B cell (primary cell): ENCODE measurements at regions not wholly inside any gene's neighbourhood (a gene's known extent, or its start where the extent isn't known, plus 50 kb on each side); places are given as distances from the start of the nearest gene placed in this dataset.

Experiments used
- ATAC-seq: fragments of 200-7000 bp; cut with Tn5 transposase; one replicate; pipeline ENCODE4 v1.10.0; 2021; ENCODE audit warnings: low read depth, mild to moderate bottlenecking, moderate number of reproducible peaks, moderate library complexity
- CTCF ChIA-PET: fragments of 350-600 bp; sonication (Branson Sonifier 250); formaldehyde crosslinking; loops from one replicate; lab custom pipeline; 2021; ENCODE audit warnings: antibody characterized with exemption, inconsistent platforms; lab: Charles Lee
- POLR2A ChIA-PET: fragments of 350-600 bp; sonication (Branson Sonifier 250); formaldehyde crosslinking; loops from one replicate; lab custom pipeline; 2021; ENCODE audit warnings: antibody characterized with exemption; lab: Charles Lee
- DNase-seq: peaks from one replicate; pipeline ENCODE4 v3.0.0; 2013
- H2AFZ ChIP-seq: 2 replicates; pipeline ENCODE4 v1.6.1; 2012; ENCODE audit warnings: mild to moderate bottlenecking, low read depth, low read length; ENCODE audit not compliant: insufficient read depth, poor library complexity, severe bottlenecking
- H3K27ac ChIP-seq, 2 donors: 1 replicate in 1 of 2; 2 replicates in 1 of 2; pipeline ENCODE4 v1.5.1; 2012 to 2013; ENCODE audit warnings: low read length in 2 of 2, mild to moderate bottlenecking in 2 of 2, moderate library complexity in 1 of 2
- H3K27me3 ChIP-seq, 4 experiments: fragments of 200-600 bp in 1 of 4; sonication (generic) in 1 of 4; replicated peaks in 1 of 4; 1 replicate in 2 of 4; 2 replicates in 2 of 4; pipeline versions ENCODE4 v1.6.1 to v1.7.0; 2013 to 2016; ENCODE audit warnings: low read length in 3 of 4, mild to moderate bottlenecking in 2 of 4, mixed read lengths in 1 of 4, moderate library complexity in 1 of 4; ENCODE audit not compliant: insufficient read depth in 4 of 4, control insufficient read depth in 3 of 4; ENCODE audit errors: control extremely low read depth in 1 of 4
- H3K36me3 ChIP-seq, 2 experiments: replicated peaks in 1 of 2; 1 replicate in 1 of 2; 2 replicates in 1 of 2; pipeline versions ENCODE4 v1.6.1 to v1.7.1; 2013; ENCODE audit warnings: low read length in 1 of 2; ENCODE audit not compliant: insufficient read depth in 2 of 2, control insufficient read depth in 1 of 2; ENCODE audit errors: control extremely low read depth in 1 of 2, extremely low read depth in 1 of 2
- H3K4me1 ChIP-seq, 2 donors: fragments of 200-600 bp in 1 of 2; sonication (generic) in 1 of 2; 1 replicate in 1 of 2; 2 replicates in 1 of 2; pipeline versions ENCODE4 v1.5.1 to v1.6.1; 2013 to 2017; ENCODE audit warnings: low read length in 2 of 2; ENCODE audit not compliant: control insufficient read depth in 2 of 2, insufficient read depth in 2 of 2
- H3K4me2 ChIP-seq: replicated peaks from 2 replicates; pipeline ENCODE3; 2012; ENCODE audit warnings: mild to moderate bottlenecking, low read depth, low read length; ENCODE audit not compliant: poor library complexity, severe bottlenecking
- H3K4me3 ChIP-seq, 5 experiments: fragments of 200-600 bp in 1 of 5; sonication (generic) in 1 of 5; 1 replicate in 3 of 5; 2 replicates in 2 of 5; pipeline versions ENCODE4 v1.5.1 to v1.7.0; 2011 to 2016; ENCODE audit warnings: low read length in 4 of 5, mild to moderate bottlenecking in 4 of 5, low read depth in 2 of 5, control low read depth in 1 of 5, moderate library complexity in 1 of 5; ENCODE audit not compliant: insufficient read depth in 1 of 5; ENCODE audit errors: control extremely low read depth in 1 of 5, extremely low read depth in 1 of 5
- H3K79me2 ChIP-seq: fragments of 200-600 bp; sonication (generic); one replicate; pipeline ENCODE4 v1.6.0; 2016; ENCODE audit warnings: low read length; ENCODE audit not compliant: control insufficient read depth, insufficient read depth
- H3K9ac ChIP-seq: fragments of 200-600 bp; sonication (generic); 2 replicates; pipeline ENCODE4 v1.6.1; 2017; ENCODE audit warnings: mild to moderate bottlenecking, low read length, moderate library complexity
- H3K9me3 ChIP-seq, 3 donors: one replicate each; pipeline versions ENCODE4 v1.6.1 to v1.7.1; 2013; ENCODE audit warnings: low read length in 2 of 3; ENCODE audit not compliant: control insufficient read depth in 2 of 3, insufficient read depth in 1 of 3; ENCODE audit errors: control extremely low read depth in 1 of 3
- H4K20me1 ChIP-seq: 2 replicates; pipeline ENCODE4 v1.6.0; 2012; ENCODE audit warnings: mild to moderate bottlenecking, low read length; ENCODE audit not compliant: insufficient read depth, control insufficient read depth, poor library complexity, severe bottlenecking
- H3K27ac Mint-ChIP-seq: one replicate; pipeline ENCODE4 v1.8.0; 2021; ENCODE audit warnings: mixed read lengths
- H3K27me3 Mint-ChIP-seq: one replicate; pipeline ENCODE4 v1.8.0; 2021; ENCODE audit warnings: mixed read lengths
- H3K4me1 Mint-ChIP-seq: one replicate; pipeline ENCODE4 v1.8.0; 2021; ENCODE audit warnings: mixed read lengths
- H3K4me3 Mint-ChIP-seq: one replicate; pipeline ENCODE4 v1.8.0; 2021; ENCODE audit warnings: mixed read lengths
- H3K9me3 Mint-ChIP-seq: one replicate; pipeline ENCODE4 v1.8.0; 2022; ENCODE audit warnings: mixed read lengths; ENCODE audit not compliant: insufficient read depth
- EZH2 ChIP-seq: IDR thresholded peaks from 2 replicates; pipeline ENCODE4 v1.6.1; 2012; ENCODE audit warnings: borderline replicate concordance, low read depth, mild to moderate bottlenecking, moderate library complexity, low read length; ENCODE audit not compliant: insufficient read depth, poor library complexity, severe bottlenecking
- WGBS: methylation state at CpG from one replicate; pipeline ENCODE4 v1.1.5; 2013; ENCODE audit warnings: missing lambda C conversion rate; ENCODE audit not compliant: insufficient coverage; 5-methylcytosine and 5-hydroxymethylcytosine counted together
- intact Hi-C: fragments of 100-400 bp; cut with micrococcal nuclease; formaldehyde crosslinking; loops from one replicate; pipeline ENCODE4 v1.10.0; 2022
- TF ChIP-seq, protein P1 (sequence below): fragments of 200-600 bp; IDR thresholded peaks from one replicate; pipeline ENCODE4 v1.8.0; 2022; ENCODE audit warnings: antibody characterized with exemption, mild to moderate bottlenecking

DNA sequence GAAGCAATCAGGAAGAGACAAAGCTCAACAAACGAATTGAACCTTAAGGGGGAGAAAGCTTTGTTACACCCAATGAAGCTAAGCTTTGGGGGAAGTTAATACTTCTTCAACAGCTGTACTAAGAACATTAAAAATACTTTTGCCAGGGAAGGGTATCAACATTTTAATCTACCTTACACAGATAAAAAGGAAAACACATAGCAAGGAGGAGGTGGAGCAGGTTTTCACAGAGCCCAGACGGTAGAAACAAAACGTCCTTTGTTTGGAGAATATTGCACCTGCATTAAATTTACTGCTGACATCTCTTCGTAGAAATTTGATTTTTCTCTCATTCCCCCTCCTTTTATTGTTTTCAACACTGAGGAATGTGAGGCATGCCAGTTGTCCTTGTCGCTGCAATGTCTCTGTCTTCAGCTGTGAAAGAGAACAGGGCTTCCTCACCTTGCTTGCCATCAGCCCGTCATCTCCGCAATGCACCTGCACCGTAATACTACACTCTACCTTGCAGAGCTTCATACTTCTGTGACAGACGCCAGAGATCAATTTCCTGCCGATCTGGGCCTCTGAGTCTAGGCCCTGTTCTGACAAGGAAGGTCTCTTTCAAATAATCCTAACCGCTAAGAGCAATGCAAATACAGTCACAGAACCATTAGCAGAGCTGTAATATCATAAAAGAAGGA is 270.8 kb downstream of the SPRY2 start:
- DNase-seq = no peak
- Histone ChIP-seq H3K27ac (no peak overlapping the region), H3K9ac (no peak overlapping the region), H3K4me3 (no peak overlapping the region), H4K20me1 (no peaks in the 10 kb centered on the region), H3K4me2 (no peak overlapping the region), H3K27me3 (no peaks in the 10 kb centered on the region), H3K36me3 (no peaks in the 10 kb centered on the region), H3K4me1 (no peaks in the 10 kb centered on the region), H2AFZ (no peak overlapping the region), H3K9me3 (peaks cover 0 to 3% (median 1%) of the 10 kb centered on the region in 3 donors), H3K79me2 (no peaks in the 10 kb centered on the region)
- Mint-ChIP-seq H3K4me3 (no peak overlapping the region), H3K27ac (no peak overlapping the region), H3K9me3 (no peaks in the 10 kb centered on the region), H3K4me1 (no peaks in the 10 kb centered on the region), H3K27me3 (no peaks in the 10 kb centered on the region)
- intact Hi-C loops = no loop called here
- ATAC-seq = no peak
- CTCF ChIA-PET = no interaction called here
- TF ChIP-seq, protein P1, sequence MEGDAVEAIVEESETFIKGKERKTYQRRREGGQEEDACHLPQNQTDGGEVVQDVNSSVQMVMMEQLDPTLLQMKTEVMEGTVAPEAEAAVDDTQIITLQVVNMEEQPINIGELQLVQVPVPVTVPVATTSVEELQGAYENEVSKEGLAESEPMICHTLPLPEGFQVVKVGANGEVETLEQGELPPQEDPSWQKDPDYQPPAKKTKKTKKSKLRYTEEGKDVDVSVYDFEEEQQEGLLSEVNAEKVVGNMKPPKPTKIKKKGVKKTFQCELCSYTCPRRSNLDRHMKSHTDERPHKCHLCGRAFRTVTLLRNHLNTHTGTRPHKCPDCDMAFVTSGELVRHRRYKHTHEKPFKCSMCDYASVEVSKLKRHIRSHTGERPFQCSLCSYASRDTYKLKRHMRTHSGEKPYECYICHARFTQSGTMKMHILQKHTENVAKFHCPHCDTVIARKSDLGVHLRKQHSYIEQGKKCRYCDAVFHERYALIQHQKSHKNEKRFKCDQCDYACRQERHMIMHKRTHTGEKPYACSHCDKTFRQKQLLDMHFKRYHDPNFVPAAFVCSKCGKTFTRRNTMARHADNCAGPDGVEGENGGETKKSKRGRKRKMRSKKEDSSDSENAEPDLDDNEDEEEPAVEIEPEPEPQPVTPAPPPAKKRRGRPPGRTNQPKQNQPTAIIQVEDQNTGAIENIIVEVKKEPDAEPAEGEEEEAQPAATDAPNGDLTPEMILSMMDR = no peak
- no peak for TF ChIP-seq EZH2
- WGBS = 85% methylated on average over 9 of the region's 11 CpGs
- POLR2A ChIA-PET = no interaction called here

DNA sequence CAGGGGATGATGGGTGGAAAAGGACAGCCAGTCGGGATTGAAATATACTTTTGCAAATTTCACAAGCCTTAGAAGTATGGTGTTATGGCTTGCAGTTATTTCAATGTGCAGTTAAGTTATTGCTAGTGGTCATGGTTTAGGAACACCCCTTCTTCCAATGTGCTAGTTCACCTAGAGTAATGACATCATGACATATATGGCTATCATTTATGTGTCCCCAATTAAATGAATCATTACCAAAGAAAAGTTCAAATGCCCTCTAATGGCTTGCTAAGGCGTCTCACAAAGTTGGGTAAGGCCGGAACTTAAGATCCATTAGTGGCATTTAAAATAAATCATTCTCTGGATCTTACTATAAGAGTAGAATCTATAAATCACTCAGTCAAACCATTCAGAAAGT is 271.6 kb downstream of the SPRY2 start:
- no peaks in the 10 kb centered on the region for H3K4me1 Mint-ChIP-seq
- H3K36me3 ChIP-seq = no peaks in the 10 kb centered on the region
- H2AFZ ChIP-seq = no peak overlapping the region
- no peaks in the 10 kb centered on the region for H3K27me3 ChIP-seq
- no peak overlapping the region for H3K4me2 ChIP-seq
- no peaks in the 10 kb centered on the region for H3K9me3 Mint-ChIP-seq
- no peaks in the 10 kb centered on the region for H3K79me2 ChIP-seq
- CTCF ChIA-PET = no interaction called here
- no CpG with 5 or more reads among the region's 3 CpGs for WGBS
- H4K20me1 ChIP-seq = no peaks in the 10 kb centered on the region
- no peak overlapping the region for H3K27ac ChIP-seq
- H3K27me3 Mint-ChIP-seq = no peaks in the 10 kb centered on the region
- H3K27ac Mint-ChIP-seq = no peak overlapping the region
- intact Hi-C loops = no loop called here
- ATAC-seq = no peak
- DNase-seq = no peak
- no peaks in the 10 kb centered on the region for H3K4me1 ChIP-seq
- TF ChIP-seq, protein P1 = no peak
- TF ChIP-seq EZH2 = no peak
- POLR2A ChIA-PET = no interaction called here
- H3K9ac ChIP-seq = no peak overlapping the region
- no peak overlapping the region for H3K4me3 Mint-ChIP-seq
- H3K4me3 ChIP-seq = no peak overlapping the region
- peaks cover 0 to 3% (median 1%) of the 10 kb centered on the region in 3 donors for H3K9me3 ChIP-seq
